ENCODE measurements at regions not wholly inside any gene's neighbourhood (a gene's known extent, or its start where the extent isn't known, plus 50 kb on each side); places are given as distances from the start of the nearest gene placed in this dataset.
A peak's percentile ranks its signal among the peaks of the same experiment; 100 is the strongest.
"Not testable (repeated sequence)": the region's sequence is repeated elsewhere in the genome, so short reads cannot be mapped to it uniquely, and the experiment has no call there.

- H3K4me1 ChIP-seq (ENCODE audit: control insufficient read depth, insufficient read depth, low read length): peaks cover 8% of the 10 kb centered on the region
- peak overlapping the region; percentile 36 for H3K4me2 ChIP-seq (ENCODE audit: low read length)
- no peaks in the 10 kb centered on the region for H3K9me3 ChIP-seq (replicated peaks; ENCODE audit: low read length)
- H3K4me3 ChIP-seq (ENCODE audit: low read length): no peak overlapping the region
- H3K9ac ChIP-seq (ENCODE audit: low read depth, low read length): no peak overlapping the region
- H3K36me3 ChIP-seq (ENCODE audit: insufficient read depth, low read length): no peaks in the 10 kb centered on the region
- no peaks in the 10 kb centered on the region for H3K27me3 ChIP-seq (ENCODE audit: control insufficient read depth, insufficient read depth, low read length)
These were observed 157.3 kb upstream of the MTPN start for GRCh38 chr7:136134503-136134902.

GRCh38 chr7:136133551-136133950 is 156.4 kb upstream of the MTPN start:
- Histone ChIP-seq H3K27me3 (ENCODE audit: control insufficient read depth, insufficient read depth, low read length) (peaks cover 3% of the 10 kb centered on the region), H3K4me1 (ENCODE audit: control insufficient read depth, insufficient read depth, low read length) (peaks cover 8% of the 10 kb centered on the region), H3K9me3 (replicated peaks; ENCODE audit: low read length) (no peaks in the 10 kb centered on the region), H3K36me3 (ENCODE audit: insufficient read depth, low read length) (no peaks in the 10 kb centered on the region), H3K4me2 (ENCODE audit: low read length) (peak overlapping the region; percentile 36), H3K4me3 (ENCODE audit: low read length) (no peak overlapping the region), H3K9ac (ENCODE audit: low read depth, low read length) (no peak overlapping the region)

GRCh38 chr7:136131304-136131630 is 154.1 kb upstream of the MTPN start:
- no peaks in the 10 kb centered on the region for H3K9me3 ChIP-seq (replicated peaks; ENCODE audit: low read length)
- H3K4me1 ChIP-seq (ENCODE audit: control insufficient read depth, insufficient read depth, low read length): peaks cover 8% of the 10 kb centered on the region
- no peak overlapping the region for H3K9ac ChIP-seq (ENCODE audit: low read depth, low read length)
- no peak overlapping the region for H3K4me3 ChIP-seq (ENCODE audit: low read length)
- peaks cover 6% of the 10 kb centered on the region for H3K27me3 ChIP-seq (ENCODE audit: control insufficient read depth, insufficient read depth, low read length)
- H3K4me2 ChIP-seq (ENCODE audit: low read length): no peak overlapping the region
- H3K36me3 ChIP-seq (ENCODE audit: insufficient read depth, low read length): no peaks in the 10 kb centered on the region

GRCh38 chr7:136130511-136131303 is 153.5 kb upstream of the MTPN start:
- H3K9me3 ChIP-seq (replicated peaks; ENCODE audit: low read length): no peaks in the 10 kb centered on the region
- H3K27me3 ChIP-seq (ENCODE audit: control insufficient read depth, insufficient read depth, low read length): peaks cover 6% of the 10 kb centered on the region
- H3K4me2 ChIP-seq (ENCODE audit: low read length): no peak overlapping the region
- no peak overlapping the region for H3K9ac ChIP-seq (ENCODE audit: low read depth, low read length)
- H3K4me1 ChIP-seq (ENCODE audit: control insufficient read depth, insufficient read depth, low read length): peaks cover 8% of the 10 kb centered on the region
- no peaks in the 10 kb centered on the region for H3K36me3 ChIP-seq (ENCODE audit: insufficient read depth, low read length)
- H3K4me3 ChIP-seq (ENCODE audit: low read length): no peak overlapping the region

- H3K4me2 ChIP-seq (ENCODE audit: low read length): no peak overlapping the region
- no peaks in the 10 kb centered on the region for H3K9me3 ChIP-seq (replicated peaks; ENCODE audit: low read length)
- no peaks in the 10 kb centered on the region for H3K4me1 ChIP-seq (ENCODE audit: control insufficient read depth, insufficient read depth, low read length)
- H3K27me3 ChIP-seq (ENCODE audit: control insufficient read depth, insufficient read depth, low read length): peaks cover 6% of the 10 kb centered on the region
- H3K9ac ChIP-seq (ENCODE audit: low read depth, low read length): no peak overlapping the region
- no peaks in the 10 kb centered on the region for H3K36me3 ChIP-seq (ENCODE audit: insufficient read depth, low read length)
- H3K4me3 ChIP-seq (ENCODE audit: low read length): no peak overlapping the region
These were observed 150.9 kb upstream of the MTPN start for GRCh38 chr7:136128050-136128449.

DNA sequence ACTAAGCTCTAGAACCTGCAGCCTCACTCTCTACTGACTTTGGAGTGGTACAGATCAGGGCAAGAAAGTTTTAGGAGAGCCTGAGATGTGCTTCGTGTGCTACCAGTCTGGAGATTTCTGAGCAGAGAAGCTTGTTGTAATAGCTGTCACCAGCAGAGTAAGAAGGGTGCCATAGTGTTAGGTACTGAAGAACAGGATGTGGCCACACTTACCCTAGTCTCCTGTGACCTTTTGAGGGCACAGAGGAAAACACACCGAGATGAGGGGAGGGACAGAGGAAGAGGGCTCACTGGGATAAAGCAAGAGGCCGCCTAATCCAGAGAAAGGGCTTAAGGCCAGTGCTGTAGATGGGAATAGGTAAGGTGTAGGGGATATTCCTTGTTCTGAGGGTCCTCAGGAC is 146.2 kb upstream of the MTPN start:
- Histone ChIP-seq H3K4me3 (ENCODE audit: low read length) (no peak overlapping the region), H3K27me3 (ENCODE audit: control insufficient read depth, insufficient read depth, low read length) (peaks cover 3% of the 10 kb centered on the region), H3K9ac (ENCODE audit: low read depth, low read length) (no peak overlapping the region), H3K9me3 (replicated peaks; ENCODE audit: low read length) (no peaks in the 10 kb centered on the region), H3K36me3 (ENCODE audit: insufficient read depth, low read length) (no peaks in the 10 kb centered on the region), H3K4me1 (ENCODE audit: control insufficient read depth, insufficient read depth, low read length) (no peaks in the 10 kb centered on the region), H3K4me2 (ENCODE audit: low read length) (no peak overlapping the region)

DNA sequence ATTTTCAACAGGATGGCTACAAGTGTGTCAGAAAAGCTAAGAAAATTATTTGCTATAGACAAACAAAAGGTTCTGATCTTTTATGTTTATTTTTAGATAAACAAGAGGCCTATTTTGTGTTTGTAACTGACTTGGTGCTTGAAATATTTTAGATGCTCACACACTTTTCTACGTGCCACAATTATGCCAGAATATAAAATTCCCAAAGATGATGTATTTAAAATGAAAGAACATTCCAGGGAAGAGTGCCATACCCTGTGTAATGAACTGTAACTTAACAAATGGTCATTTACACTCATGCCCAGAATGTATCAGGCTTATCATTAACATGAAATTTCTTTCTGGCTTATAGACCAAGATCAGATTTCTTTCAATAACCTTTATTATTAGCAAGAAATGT is 144.9 kb upstream of the MTPN start:
- peaks cover 6% of the 10 kb centered on the region for H3K27me3 ChIP-seq (ENCODE audit: control insufficient read depth, insufficient read depth, low read length)
- H3K9me3 ChIP-seq (replicated peaks; ENCODE audit: low read length): no peaks in the 10 kb centered on the region
- H3K4me2 ChIP-seq (ENCODE audit: low read length): no peak overlapping the region
- H3K9ac ChIP-seq (ENCODE audit: low read depth, low read length): no peak overlapping the region
- H3K4me3 ChIP-seq (ENCODE audit: low read length): no peak overlapping the region
- no peaks in the 10 kb centered on the region for H3K36me3 ChIP-seq (ENCODE audit: insufficient read depth, low read length)
- H3K4me1 ChIP-seq (ENCODE audit: control insufficient read depth, insufficient read depth, low read length): no peaks in the 10 kb centered on the region

GRCh38 chr7:136117539-136117938 is 140.4 kb upstream of the MTPN start:
- H3K4me2 ChIP-seq (ENCODE audit: low read length): no peak overlapping the region
- no peaks in the 10 kb centered on the region for H3K36me3 ChIP-seq (ENCODE audit: insufficient read depth, low read length)
- no peak overlapping the region for H3K4me3 ChIP-seq (ENCODE audit: low read length)
- H3K27me3 ChIP-seq (ENCODE audit: control insufficient read depth, insufficient read depth, low read length): peaks cover 3% of the 10 kb centered on the region
- H3K9me3 ChIP-seq (replicated peaks; ENCODE audit: low read length): no peaks in the 10 kb centered on the region
- H3K9ac ChIP-seq (ENCODE audit: low read depth, low read length): no peak overlapping the region
- no peaks in the 10 kb centered on the region for H3K4me1 ChIP-seq (ENCODE audit: control insufficient read depth, insufficient read depth, low read length)

- no peak overlapping the region for H3K4me2 ChIP-seq (ENCODE audit: low read length)
- H3K27me3 ChIP-seq (ENCODE audit: control insufficient read depth, insufficient read depth, low read length): peaks cover 3% of the 10 kb centered on the region
- H3K4me3 ChIP-seq (ENCODE audit: low read length): no peak overlapping the region
- H3K9ac ChIP-seq (ENCODE audit: low read depth, low read length): no peak overlapping the region
- H3K4me1 ChIP-seq (ENCODE audit: control insufficient read depth, insufficient read depth, low read length): no peaks in the 10 kb centered on the region
- no peaks in the 10 kb centered on the region for H3K36me3 ChIP-seq (ENCODE audit: insufficient read depth, low read length)
- H3K9me3 ChIP-seq (replicated peaks; ENCODE audit: low read length): no peaks in the 10 kb centered on the region
These were observed 139.0 kb upstream of the MTPN start for GRCh38 chr7:136116186-136116585.

- H3K27me3 ChIP-seq (ENCODE audit: control insufficient read depth, insufficient read depth, low read length): peaks cover 3% of the 10 kb centered on the region
- H3K4me3 ChIP-seq (ENCODE audit: low read length): no peak overlapping the region
- no peaks in the 10 kb centered on the region for H3K4me1 ChIP-seq (ENCODE audit: control insufficient read depth, insufficient read depth, low read length)
- H3K9ac ChIP-seq (ENCODE audit: low read depth, low read length): no peak overlapping the region
- H3K4me2 ChIP-seq (ENCODE audit: low read length): no peak overlapping the region
- H3K9me3 ChIP-seq (replicated peaks; ENCODE audit: low read length): no peaks in the 10 kb centered on the region
- H3K36me3 ChIP-seq (ENCODE audit: insufficient read depth, low read length): no peaks in the 10 kb centered on the region
These were observed 138.0 kb upstream of the MTPN start for GRCh38 chr7:136114966-136115762.

DNA sequence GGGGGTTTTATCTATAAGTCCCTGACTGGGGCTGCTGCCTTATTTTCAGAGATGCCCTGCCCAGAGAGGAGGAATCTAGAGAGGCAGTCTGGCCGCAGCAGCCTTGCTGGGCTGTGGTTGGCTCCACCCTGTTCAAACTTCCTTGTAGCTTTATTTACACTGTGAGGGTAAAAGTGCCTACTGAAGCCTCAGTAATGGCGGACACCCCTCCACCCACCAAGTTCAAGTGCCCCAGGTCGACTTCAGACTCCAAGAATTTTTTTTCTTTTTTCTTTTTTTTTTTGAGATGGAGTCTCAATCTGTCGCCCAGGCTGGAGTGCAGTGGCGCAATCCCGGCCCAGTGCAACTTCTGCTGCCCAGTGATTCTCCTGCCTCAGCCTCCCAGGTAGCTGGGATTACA is 137.3 kb upstream of the MTPN start:
- H3K36me3 ChIP-seq (ENCODE audit: insufficient read depth, low read length); H3K4me3 ChIP-seq (ENCODE audit: low read length); H3K9ac ChIP-seq (ENCODE audit: low read depth, low read length): not testable (repeated sequence)

DNA sequence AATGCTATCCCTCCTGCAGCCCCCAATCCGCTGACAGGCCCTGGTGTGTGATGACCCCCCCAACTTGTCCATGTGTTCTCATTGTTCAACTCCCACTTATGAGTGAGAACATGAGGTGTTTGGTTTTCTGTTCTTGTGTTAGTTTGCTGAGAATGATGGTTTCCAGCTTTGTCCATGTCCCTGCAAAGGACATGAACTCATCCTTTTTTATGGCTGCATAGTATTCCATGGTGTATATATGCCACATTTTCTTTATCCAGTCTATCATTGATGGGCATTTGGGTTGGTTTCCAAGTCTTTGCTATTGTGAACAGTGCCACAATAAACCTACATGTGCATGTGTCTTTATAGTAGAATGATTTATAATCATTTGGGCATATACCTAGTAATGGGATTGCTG is 131.9 kb upstream of the MTPN start:
- not testable (repeated sequence) for H3K4me3 ChIP-seq (ENCODE audit: low read length); H3K4me2 ChIP-seq (ENCODE audit: low read length); H3K36me3 ChIP-seq (ENCODE audit: insufficient read depth, low read length); H3K4me1 ChIP-seq (ENCODE audit: control insufficient read depth, insufficient read depth, low read length); H3K9me3 ChIP-seq (replicated peaks; ENCODE audit: low read length); H3K9ac ChIP-seq (ENCODE audit: low read depth, low read length); H3K27me3 ChIP-seq (ENCODE audit: control insufficient read depth, insufficient read depth, low read length)

More for the DNA sequence above, 137.3 kb upstream of the MTPN start:
- H3K27me3 ChIP-seq (ENCODE audit: control insufficient read depth, insufficient read depth, low read length); H3K4me1 ChIP-seq (ENCODE audit: control insufficient read depth, insufficient read depth, low read length); H3K4me2 ChIP-seq (ENCODE audit: low read length); H3K9me3 ChIP-seq (replicated peaks; ENCODE audit: low read length): not testable (repeated sequence)

All from skeletal muscle satellite cell (primary cell).